ENCODE measurements at regions not wholly inside any gene's neighbourhood (a gene's known extent, or its start where the extent isn't known, plus 50 kb on each side); places are given as distances from the start of the nearest gene placed in this dataset.
"Not testable (repeated sequence)": the region's sequence is repeated elsewhere in the genome, so short reads cannot be mapped to it uniquely, and the experiment has no call there.

GRCh38 chrX:40947276-40947675 lies 138.0 kb upstream of the USP9X start:
- peaks cover 9% of the 10 kb centered on the region for H3K4me1 Mint-ChIP-seq (ENCODE audit: low read depth)
- H3K27me3 Mint-ChIP-seq (ENCODE audit: low read depth) = peaks cover 45% of the 10 kb centered on the region
- H3K9me3 Mint-ChIP-seq = peaks cover 2 to 8% of the 10 kb centered on the region in 2 donors
- DNase-seq (no peak), ATAC-seq (replicated peaks in 1 of 2) (no peak)
- no peak overlapping the region for H3K27ac Mint-ChIP-seq
- H3K36me3 Mint-ChIP-seq (ENCODE audit: insufficient read depth in 2 of 2) = peaks cover 3 to 7% of the 10 kb centered on the region in 2 donors
- H3K4me3 Mint-ChIP-seq = no peak overlapping the region

- H3K4me3 Mint-ChIP-seq = no peak overlapping the region
- ATAC-seq (replicated peaks in 1 of 2) (no peak), DNase-seq (no peak)
- peaks cover 47% of the 10 kb centered on the region for H3K27me3 Mint-ChIP-seq (ENCODE audit: low read depth)
- peaks cover 5 to 7% of the 10 kb centered on the region in 2 donors for H3K36me3 Mint-ChIP-seq (ENCODE audit: insufficient read depth in 2 of 2)
- peaks cover 9% of the 10 kb centered on the region for H3K4me1 Mint-ChIP-seq (ENCODE audit: low read depth)
- no peak overlapping the region for H3K27ac Mint-ChIP-seq
- H3K9me3 Mint-ChIP-seq = peaks cover 2 to 8% of the 10 kb centered on the region in 2 donors
These were observed 136.2 kb upstream of the USP9X start for GRCh38 chrX:40949071-40949470.

GRCh38 chrX:40950546-40950945 lies 134.7 kb upstream of the USP9X start:
- Mint-ChIP-seq H3K9me3 (peaks cover 2 to 8% of the 10 kb centered on the region in 2 donors), H3K27me3 (ENCODE audit: low read depth) (peaks cover 47% of the 10 kb centered on the region), H3K4me1 (ENCODE audit: low read depth) (peaks cover 9% of the 10 kb centered on the region), H3K27ac (no peak overlapping the region), H3K4me3 (no peak overlapping the region), H3K36me3 (ENCODE audit: insufficient read depth in 2 of 2) (peaks cover 5 to 7% of the 10 kb centered on the region in 2 donors)
- DNase-seq = no peak
- ATAC-seq (replicated peaks in 1 of 2) = no peak

- H3K9me3 Mint-ChIP-seq; H3K36me3 Mint-ChIP-seq (ENCODE audit: insufficient read depth in 2 of 2); ATAC-seq (replicated peaks in 1 of 2); DNase-seq; H3K27ac Mint-ChIP-seq; H3K4me1 Mint-ChIP-seq (ENCODE audit: low read depth): not testable (repeated sequence)
- Mint-ChIP-seq H3K27me3 (ENCODE audit: low read depth) (peaks cover 41% of the 10 kb centered on the region), H3K4me3 (peak overlapping the region in 1 of 2 donors; percentile 33)
These were observed 133.8 kb upstream of the USP9X start for GRCh38 chrX:40951407-40951806.

- Mint-ChIP-seq H3K4me1 (ENCODE audit: low read depth) (peaks cover 9% of the 10 kb centered on the region), H3K27ac (peak overlapping the region; percentile 40), H3K36me3 (ENCODE audit: insufficient read depth in 2 of 2) (peaks cover 5 to 7% of the 10 kb centered on the region in 2 donors), H3K27me3 (ENCODE audit: low read depth) (peaks cover 41% of the 10 kb centered on the region), H3K4me3 (peak overlapping the region; percentile 56 to 62), H3K9me3 (peaks cover 2 to 8% of the 10 kb centered on the region in 2 donors)
- peak; percentile 82 to 89 for ATAC-seq (replicated peaks in 1 of 2)
- peak in 1 of 2 donors; percentile 13 for DNase-seq
These were observed 132.4 kb upstream of the USP9X start for GRCh38 chrX:40952855-40953254.

GRCh38 chrX:40953369-40953768 lies 131.9 kb upstream of the USP9X start:
- Mint-ChIP-seq H3K27me3 (ENCODE audit: low read depth) (peaks cover 37% of the 10 kb centered on the region), H3K36me3 (ENCODE audit: insufficient read depth in 2 of 2) (peaks cover 5 to 7% of the 10 kb centered on the region in 2 donors), H3K9me3 (peaks cover 2 to 8% of the 10 kb centered on the region in 2 donors), H3K27ac (peak overlapping the region; percentile 40), H3K4me1 (ENCODE audit: low read depth) (peaks cover 9% of the 10 kb centered on the region), H3K4me3 (peak overlapping the region; percentile 56 to 62)
- no peak for DNase-seq
- no peak for ATAC-seq (replicated peaks in 1 of 2)

- peaks cover 4% of the 10 kb centered on the region for H3K27me3 Mint-ChIP-seq (ENCODE audit: low read depth)
- H3K9me3 Mint-ChIP-seq = no peaks in the 10 kb centered on the region
- H3K36me3 Mint-ChIP-seq (ENCODE audit: insufficient read depth in 2 of 2) = peaks cover 0 to 1% of the 10 kb centered on the region in 2 donors
- no peak overlapping the region for H3K4me3 Mint-ChIP-seq
- H3K27ac Mint-ChIP-seq = no peak overlapping the region
- ATAC-seq (replicated peaks in 1 of 2) (no peak), DNase-seq (no peak)
- no peaks in the 10 kb centered on the region for H3K4me1 Mint-ChIP-seq (ENCODE audit: low read depth)
These were observed 125.2 kb upstream of the USP9X start for GRCh38 chrX:40960041-40960440.

GRCh38 chrX:40962793-40963407 lies 122.3 kb upstream of the USP9X start:
- Mint-ChIP-seq H3K36me3 (ENCODE audit: insufficient read depth in 2 of 2) (peaks cover 0 to 1% of the 10 kb centered on the region in 2 donors), H3K4me1 (ENCODE audit: low read depth) (no peaks in the 10 kb centered on the region), H3K4me3 (no peak overlapping the region), H3K27me3 (ENCODE audit: low read depth) (peaks cover 21% of the 10 kb centered on the region), H3K9me3 (no peaks in the 10 kb centered on the region), H3K27ac (no peak overlapping the region)
- ATAC-seq (replicated peaks in 1 of 2) (no peak), DNase-seq (no peak)

- ATAC-seq (replicated peaks in 1 of 2) (no peak), DNase-seq (no peak)
- Mint-ChIP-seq H3K9me3 (peaks cover 0 to 2% of the 10 kb centered on the region in 2 donors), H3K27me3 (ENCODE audit: low read depth) (peaks cover 25% of the 10 kb centered on the region), H3K36me3 (ENCODE audit: insufficient read depth in 2 of 2) (peaks cover 0 to 3% of the 10 kb centered on the region in 2 donors), H3K27ac (no peak overlapping the region), H3K4me3 (no peak overlapping the region), H3K4me1 (ENCODE audit: low read depth) (no peaks in the 10 kb centered on the region)
These were observed 121.2 kb upstream of the USP9X start for GRCh38 chrX:40964008-40964407.

GRCh38 chrX:40964633-40965586 lies 120.3 kb upstream of the USP9X start:
- Mint-ChIP-seq H3K27ac (no peak overlapping the region), H3K27me3 (ENCODE audit: low read depth) (peaks cover 30% of the 10 kb centered on the region), H3K4me3 (no peak overlapping the region), H3K36me3 (ENCODE audit: insufficient read depth in 2 of 2) (peaks cover 0 to 4% of the 10 kb centered on the region in 2 donors), H3K9me3 (peaks cover 0 to 2% of the 10 kb centered on the region in 2 donors), H3K4me1 (ENCODE audit: low read depth) (no peaks in the 10 kb centered on the region)
- ATAC-seq (replicated peaks in 1 of 2) (no peak), DNase-seq (no peak)

GRCh38 chrX:40966213-40966820 lies 118.9 kb upstream of the USP9X start:
- peaks cover 35% of the 10 kb centered on the region for H3K27me3 Mint-ChIP-seq (ENCODE audit: low read depth)
- no peak for DNase-seq
- H3K36me3 Mint-ChIP-seq (ENCODE audit: insufficient read depth in 2 of 2) = peaks cover 0 to 7% of the 10 kb centered on the region in 2 donors
- H3K4me1 Mint-ChIP-seq (ENCODE audit: low read depth) = no peaks in the 10 kb centered on the region
- peaks cover 0 to 5% of the 10 kb centered on the region in 2 donors for H3K9me3 Mint-ChIP-seq
- H3K4me3 Mint-ChIP-seq = no peak overlapping the region
- ATAC-seq (replicated peaks in 1 of 2) = no peak
- no peak overlapping the region for H3K27ac Mint-ChIP-seq

- DNase-seq (no peak), ATAC-seq (replicated peaks in 1 of 2) (no peak)
- Mint-ChIP-seq H3K36me3 (ENCODE audit: insufficient read depth in 2 of 2) (peaks cover 0 to 7% of the 10 kb centered on the region in 2 donors), H3K4me3 (no peak overlapping the region), H3K27ac (no peak overlapping the region), H3K4me1 (ENCODE audit: low read depth) (no peaks in the 10 kb centered on the region), H3K27me3 (ENCODE audit: low read depth) (peaks cover 43% of the 10 kb centered on the region), H3K9me3 (peaks cover 0 to 5% of the 10 kb centered on the region in 2 donors)
These were observed 117.1 kb upstream of the USP9X start for GRCh38 chrX:40968180-40968579.

GRCh38 chrX:40971736-40972135 lies 113.5 kb upstream of the USP9X start:
- Mint-ChIP-seq H3K4me1 (ENCODE audit: low read depth) (peaks cover 8% of the 10 kb centered on the region), H3K4me3 (no peak overlapping the region), H3K36me3 (ENCODE audit: insufficient read depth in 2 of 2) (peaks cover 0 to 6% of the 10 kb centered on the region in 2 donors), H3K27me3 (ENCODE audit: low read depth) (peaks cover 50% of the 10 kb centered on the region), H3K9me3 (peaks cover 0 to 5% of the 10 kb centered on the region in 2 donors), H3K27ac (no peak overlapping the region)
- no peak for DNase-seq
- no peak for ATAC-seq (replicated peaks in 1 of 2)

All from activated T-cell treated with anti-CD3 and anti-CD28 coated beads, Interleukin-2, amount 50 U/mL, for 72 hours (primary cell).